ENCODE measurements at regions not wholly inside any gene's neighbourhood (a gene's known extent, or its start where the extent isn't known, plus 50 kb on each side); places are given as distances from the start of the nearest gene placed in this dataset.

DNA sequence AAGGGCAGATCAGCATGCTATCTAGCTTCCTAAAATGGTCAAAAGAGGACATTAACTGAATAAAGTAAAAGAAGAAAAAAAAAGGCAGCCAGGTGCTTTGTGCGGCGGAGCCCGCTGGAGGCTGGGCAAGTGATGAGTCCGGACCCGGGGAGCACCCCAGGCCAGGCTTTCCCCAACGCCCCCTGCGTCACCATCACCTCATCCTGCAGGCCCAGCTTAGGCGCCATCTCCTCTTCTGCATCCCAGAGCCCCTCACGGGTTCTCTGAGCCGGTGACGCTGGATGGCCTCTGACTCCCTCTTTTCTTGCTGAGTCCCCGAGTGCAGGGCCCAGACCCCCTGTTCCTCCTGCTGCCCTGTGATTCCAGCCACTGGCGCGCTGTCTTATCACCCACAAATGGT, 250.1 kb downstream of the TBXT start:
- Histone ChIP-seq H3K4me2 (ENCODE audit: low read length) (no peak overlapping the region), H2AFZ (ENCODE audit: low read depth, low read length) (no peak overlapping the region), H3K9ac (ENCODE audit: low read length) (no peak overlapping the region), H3F3A (ENCODE audit: insufficient read depth, low read length, poor library complexity, severe bottlenecking) (no peaks in the 10 kb centered on the region), H3K9me3 (ENCODE audit: low read length) (no peaks in the 10 kb centered on the region), H3K9me2 (ENCODE audit: insufficient read depth, low read length) (no peaks in the 10 kb centered on the region), H3K27me3 (ENCODE audit: insufficient read depth, low read depth, low read length) (no peaks in the 10 kb centered on the region), H3K36me3 (ENCODE audit: insufficient read depth, low read length) (no peaks in the 10 kb centered on the region), H4K20me1 (ENCODE audit: insufficient read depth) (no peaks in the 10 kb centered on the region), H3K27ac (ENCODE audit: low read length) (no peak overlapping the region), H3K79me2 (replicated peaks; ENCODE audit: insufficient read depth, low read length) (no peaks in the 10 kb centered on the region), H3K4me3 (ENCODE audit: low read length) (no peak overlapping the region)
- TF ChIP-seq MXI1 (conservative IDR thresholded peaks at IDR 0.05; ENCODE audit: poor library complexity, severe bottlenecking) (no peak), CTCF (IDR thresholded peaks at IDR 0.05; ENCODE audit: poor library complexity, severe bottlenecking) (no peak), EZH2 (IDR thresholded peaks at IDR 0.05; ENCODE audit: borderline replicate concordance, insufficient read depth, low read length, poor library complexity, severe bottlenecking) (no peak), REST (IDR thresholded peaks at IDR 0.05; ENCODE audit: borderline replicate concordance) (no peak), EP300 (conservative IDR thresholded peaks at IDR 0.05; ENCODE audit: poor library complexity, severe bottlenecking) (no peak), POLR2AphosphoS5 (IDR thresholded peaks at IDR 0.05) (no peak), RAD21 (conservative IDR thresholded peaks at IDR 0.05) (no peak), TAF1 (IDR thresholded peaks at IDR 0.05; ENCODE audit: low read depth) (no peak), SMC3 (conservative IDR thresholded peaks at IDR 0.05; ENCODE audit: poor library complexity) (no peak)

DNA sequence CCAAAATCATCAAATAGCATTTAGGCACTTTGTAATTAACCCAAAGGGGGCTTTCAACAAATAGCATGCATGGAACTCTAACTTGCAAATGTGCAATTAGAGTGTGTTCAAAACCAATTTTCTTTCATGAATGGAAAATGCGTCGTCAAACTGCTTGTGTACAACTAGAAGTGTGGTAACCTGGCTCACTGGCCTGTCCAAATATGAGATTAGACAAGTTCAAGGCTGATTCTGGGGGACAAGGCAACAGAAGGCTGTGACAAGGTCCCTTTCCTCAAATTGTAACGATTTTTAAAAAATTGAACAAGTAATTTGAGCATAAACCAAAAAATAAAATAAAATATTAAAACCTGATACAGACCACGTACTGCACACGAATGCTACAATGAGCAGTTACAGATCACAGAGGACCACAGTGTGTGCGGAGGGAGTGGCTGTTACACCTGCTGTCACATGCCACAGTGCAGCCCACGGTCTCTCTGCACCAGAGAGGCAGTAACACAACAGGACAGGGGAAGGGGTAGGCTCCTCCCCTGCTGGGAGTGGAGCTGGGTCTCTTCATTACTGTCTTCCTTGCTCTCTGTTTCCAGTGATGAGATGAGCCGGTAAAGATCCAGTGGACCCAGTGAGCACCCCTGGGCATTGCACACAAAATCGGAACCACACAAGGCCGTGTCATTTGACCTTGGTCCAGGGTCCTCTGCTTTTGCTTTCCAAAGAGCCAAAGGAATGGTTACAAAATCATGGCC, 252.2 kb upstream of the PDE10A start:
- H4K20me1 ChIP-seq (ENCODE audit: insufficient read depth): no peaks in the 10 kb centered on the region
- no peaks in the 10 kb centered on the region for H3K27me3 ChIP-seq (ENCODE audit: insufficient read depth, low read depth, low read length)
- H3K79me2 ChIP-seq (replicated peaks; ENCODE audit: insufficient read depth, low read length): no peaks in the 10 kb centered on the region
- no peak overlapping the region for H3K9ac ChIP-seq (ENCODE audit: low read length)
- H3F3A ChIP-seq (ENCODE audit: insufficient read depth, low read length, poor library complexity, severe bottlenecking): no peaks in the 10 kb centered on the region
- no peak overlapping the region for H3K4me2 ChIP-seq (ENCODE audit: low read length)
- no peak overlapping the region for H3K27ac ChIP-seq (ENCODE audit: low read length)
- no peak for TF ChIP-seq SMC3 (conservative IDR thresholded peaks at IDR 0.05; ENCODE audit: poor library complexity)
- no peak for TF ChIP-seq EZH2 (IDR thresholded peaks at IDR 0.05; ENCODE audit: borderline replicate concordance, insufficient read depth, low read length, poor library complexity, severe bottlenecking)
- no peak for TF ChIP-seq REST (IDR thresholded peaks at IDR 0.05; ENCODE audit: borderline replicate concordance)
- no peak for TF ChIP-seq RAD21 (conservative IDR thresholded peaks at IDR 0.05)
- no peak for TF ChIP-seq EP300 (conservative IDR thresholded peaks at IDR 0.05; ENCODE audit: poor library complexity, severe bottlenecking)
- no peak for TF ChIP-seq CTCF (IDR thresholded peaks at IDR 0.05; ENCODE audit: poor library complexity, severe bottlenecking)
- no peaks in the 10 kb centered on the region for H3K36me3 ChIP-seq (ENCODE audit: insufficient read depth, low read length)
- H3K9me2 ChIP-seq (ENCODE audit: insufficient read depth, low read length): no peaks in the 10 kb centered on the region
- no peak overlapping the region for H3K4me3 ChIP-seq (ENCODE audit: low read length)
- no peak overlapping the region for H2AFZ ChIP-seq (ENCODE audit: low read depth, low read length)
- no peaks in the 10 kb centered on the region for H3K9me3 ChIP-seq (ENCODE audit: low read length)

All from neural cell (in vitro differentiated cells).